ENCODE measurements at regions not wholly inside any gene's neighbourhood (a gene's known extent, or its start where the extent isn't known, plus 50 kb on each side); places are given as distances from the start of the nearest gene placed in this dataset.

DNA sequence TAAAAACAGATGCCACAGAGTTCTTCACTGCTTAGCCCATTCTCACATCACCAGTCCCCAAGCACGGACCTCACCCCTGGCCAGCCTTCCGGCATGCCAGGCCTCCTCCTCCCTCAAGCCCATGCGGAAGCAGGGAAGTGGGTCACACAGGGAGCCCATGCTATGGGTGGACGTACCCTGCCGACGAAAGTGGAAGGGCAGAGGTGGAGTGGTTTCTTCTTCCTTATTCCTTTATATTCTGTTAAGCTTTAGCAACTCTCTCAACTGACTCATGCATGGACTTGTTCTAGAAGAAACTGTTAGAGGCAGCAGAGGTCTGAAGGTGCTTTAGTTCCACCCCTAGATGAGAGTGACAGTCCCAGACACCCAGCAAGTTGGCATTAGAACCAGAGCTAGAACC lies 118.6 kb downstream of the LY86 start:
- H3K27me3 Mint-ChIP-seq (ENCODE audit: low read depth): peaks cover 6% of the 10 kb centered on the region; the same call in 1 of the 2 replicates

More for the DNA sequence above, 118.6 kb downstream of the LY86 start:
- Histone ChIP-seq H3K4ac (ENCODE audit: low read depth, low read length) (no peak overlapping the region), H4K8ac (replicated peaks; ENCODE audit: insufficient read length, low read depth, low read length) (no peak overlapping the region), H3K27ac (ENCODE audit: insufficient read length, low read depth, low read length) (no peak overlapping the region), H3K56ac (ENCODE audit: insufficient read length, low read depth, low read length) (no peak overlapping the region), H2BK20ac (ENCODE audit: low read depth, low read length, poor library complexity, severe bottlenecking) (no peak overlapping the region), H3T11ph (ENCODE audit: low read length) (no peak overlapping the region), H3K23ac (ENCODE audit: insufficient read length, low read depth, low read length) (no peak overlapping the region), H3K9me3 (ENCODE audit: control insufficient read depth, low read depth, low read length) (no peaks in the 10 kb centered on the region), H4K20me1 (ENCODE audit: control insufficient read depth, insufficient read depth, insufficient read length) (no peaks in the 10 kb centered on the region), H3K18ac (ENCODE audit: insufficient read length, low read depth, low read length) (no peak overlapping the region), H3K27me3 (ENCODE audit: insufficient read depth, low read length) (no peaks in the 10 kb centered on the region), H2BK15ac (ENCODE audit: low read depth, low read length) (no peak overlapping the region), H3K79me2 (ENCODE audit: insufficient read depth, low read length) (no peaks in the 10 kb centered on the region), H3K23me2 (ENCODE audit: insufficient read length, low read depth, low read length, poor library complexity, severe bottlenecking) (no peaks in the 10 kb centered on the region), H2BK5ac (ENCODE audit: insufficient read length, low read length) (no peak overlapping the region), H3K4me1 (ENCODE audit: insufficient read depth, low read length) (no peaks in the 10 kb centered on the region), H3K79me1 (ENCODE audit: insufficient read depth, low read depth, low read length, poor library complexity, severe bottlenecking) (no peaks in the 10 kb centered on the region), H4K5ac (ENCODE audit: insufficient read length, low read depth, low read length) (no peak overlapping the region), H2AK5ac (ENCODE audit: insufficient read length, low read length) (no peak overlapping the region), H2AFZ (ENCODE audit: low read length) (no peak overlapping the region), H2BK12ac (ENCODE audit: insufficient read length, low read depth, low read length) (no peak overlapping the region), H2BK120ac (ENCODE audit: low read depth, low read length, poor library complexity, severe bottlenecking) (no peak overlapping the region), H3K4me2 (ENCODE audit: insufficient read depth, insufficient read length, low read length) (no peak overlapping the region), H3K9ac (ENCODE audit: extremely low read depth, insufficient read length, low read length) (no peak overlapping the region), H4K91ac (ENCODE audit: insufficient read length, low read depth, low read length) (no peak overlapping the region), H3K14ac (ENCODE audit: insufficient read depth, low read length) (no peak overlapping the region)
- DNase-seq: no peak
- H3K36me3 Mint-ChIP-seq (ENCODE audit: insufficient read depth in 1 of 3, low read depth in 3 of 3): no peaks in the 10 kb centered on the region
- H3K9me3 Mint-ChIP-seq: no peaks in the 10 kb centered on the region; a peak in 1 of 5 replicates
- TF ChIP-seq, protein P1, sequence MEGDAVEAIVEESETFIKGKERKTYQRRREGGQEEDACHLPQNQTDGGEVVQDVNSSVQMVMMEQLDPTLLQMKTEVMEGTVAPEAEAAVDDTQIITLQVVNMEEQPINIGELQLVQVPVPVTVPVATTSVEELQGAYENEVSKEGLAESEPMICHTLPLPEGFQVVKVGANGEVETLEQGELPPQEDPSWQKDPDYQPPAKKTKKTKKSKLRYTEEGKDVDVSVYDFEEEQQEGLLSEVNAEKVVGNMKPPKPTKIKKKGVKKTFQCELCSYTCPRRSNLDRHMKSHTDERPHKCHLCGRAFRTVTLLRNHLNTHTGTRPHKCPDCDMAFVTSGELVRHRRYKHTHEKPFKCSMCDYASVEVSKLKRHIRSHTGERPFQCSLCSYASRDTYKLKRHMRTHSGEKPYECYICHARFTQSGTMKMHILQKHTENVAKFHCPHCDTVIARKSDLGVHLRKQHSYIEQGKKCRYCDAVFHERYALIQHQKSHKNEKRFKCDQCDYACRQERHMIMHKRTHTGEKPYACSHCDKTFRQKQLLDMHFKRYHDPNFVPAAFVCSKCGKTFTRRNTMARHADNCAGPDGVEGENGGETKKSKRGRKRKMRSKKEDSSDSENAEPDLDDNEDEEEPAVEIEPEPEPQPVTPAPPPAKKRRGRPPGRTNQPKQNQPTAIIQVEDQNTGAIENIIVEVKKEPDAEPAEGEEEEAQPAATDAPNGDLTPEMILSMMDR (conservative IDR thresholded peaks at IDR 0.05): no peak
- no peak overlapping the region for H3K4me3 Mint-ChIP-seq
- WGBS (ENCODE audit: extremely low coverage, insufficient read length, low lambda C conversion rate): no CpG with 5 or more reads among the region's 6 CpGs
- peaks cover 6 to 12% of the 10 kb centered on the region in 2 experiments for H3K4me1 Mint-ChIP-seq
- H3K27ac Mint-ChIP-seq: no peak overlapping the region
